ENCODE measurements at regions not wholly inside any gene's neighbourhood (a gene's known extent, or its start where the extent isn't known, plus 50 kb on each side); places are given as distances from the start of the nearest gene placed in this dataset.

GRCh38 chr7:12949060-12949931 is 261.9 kb downstream of the ARL4A start:
- no peak overlapping the region for H3K4me3 ChIP-seq
- no peak overlapping the region for H3K27ac ChIP-seq
- DNase-seq (no peak), ATAC-seq (no peak)
- 76 to 83% (median 78%) methylated on average over 4 of the region's 4 CpGs for WGBS, 3 donors
- no peaks in the 10 kb centered on the region for H3K4me1 ChIP-seq
- no peaks in the 10 kb centered on the region for H3K27me3 ChIP-seq (ENCODE audit: insufficient read depth in 3 of 3, low read length in 2 of 3)
- H3K36me3 ChIP-seq (ENCODE audit: insufficient read depth in 1 of 2, low read depth in 1 of 2) = no peaks in the 10 kb centered on the region
- H3K9me3 ChIP-seq = no peaks in the 10 kb centered on the region
- no peak for TF ChIP-seq CTCF (IDR thresholded peaks at IDR 0.05)
- intact Hi-C loops (cut with DNase I) = no loop called here

DNA sequence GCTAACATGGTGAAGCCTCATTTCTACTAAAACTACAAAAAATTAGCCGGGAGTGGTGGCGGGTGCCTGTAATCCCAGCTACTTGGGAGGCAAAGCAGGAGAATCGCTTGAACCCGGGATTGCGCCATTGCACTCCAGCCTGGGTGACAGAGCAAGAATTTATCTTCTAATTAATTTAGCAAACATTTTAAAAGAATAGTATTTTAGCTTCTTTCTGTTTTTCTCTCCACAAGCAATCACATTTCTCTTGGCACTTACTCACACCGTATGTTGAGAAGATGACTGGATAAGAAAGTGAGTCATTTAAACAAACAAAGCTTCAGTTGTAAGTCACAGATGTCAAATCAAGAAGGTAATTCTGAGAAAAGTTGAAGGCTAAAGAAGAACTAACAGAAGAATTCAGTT is 264.0 kb downstream of the ARL4A start:
- Histone ChIP-seq H3K9me3 (no peaks in the 10 kb centered on the region), H3K4me1 (no peaks in the 10 kb centered on the region), H3K27ac (no peak overlapping the region), H3K36me3 (ENCODE audit: insufficient read depth in 1 of 2, low read depth in 1 of 2) (no peaks in the 10 kb centered on the region), H3K27me3 (ENCODE audit: insufficient read depth in 3 of 3, low read length in 2 of 3) (no peaks in the 10 kb centered on the region), H3K4me3 (no peak overlapping the region)
- 90 to 92% (median 91%) methylated on average over 6 of the region's 6 CpGs for WGBS, 3 donors
- intact Hi-C loops (cut with DNase I) = no loop called here
- no peak for ATAC-seq
- no peak for DNase-seq
- TF ChIP-seq CTCF (IDR thresholded peaks at IDR 0.05) = no peak

GRCh38 chr7:12954380-12955033 is 267.1 kb downstream of the ARL4A start:
- Histone ChIP-seq H3K4me1 (no peaks in the 10 kb centered on the region), H3K27ac (no peak overlapping the region), H3K36me3 (ENCODE audit: insufficient read depth in 1 of 2, low read depth in 1 of 2) (no peaks in the 10 kb centered on the region), H3K4me3 (no peak overlapping the region), H3K9me3 (no peaks in the 10 kb centered on the region), H3K27me3 (ENCODE audit: insufficient read depth in 3 of 3, low read length in 2 of 3) (no peaks in the 10 kb centered on the region)
- no peak for ATAC-seq
- no peak for DNase-seq
- no peak for TF ChIP-seq CTCF (IDR thresholded peaks at IDR 0.05)
- intact Hi-C loops (cut with DNase I) = no loop called here

DNA sequence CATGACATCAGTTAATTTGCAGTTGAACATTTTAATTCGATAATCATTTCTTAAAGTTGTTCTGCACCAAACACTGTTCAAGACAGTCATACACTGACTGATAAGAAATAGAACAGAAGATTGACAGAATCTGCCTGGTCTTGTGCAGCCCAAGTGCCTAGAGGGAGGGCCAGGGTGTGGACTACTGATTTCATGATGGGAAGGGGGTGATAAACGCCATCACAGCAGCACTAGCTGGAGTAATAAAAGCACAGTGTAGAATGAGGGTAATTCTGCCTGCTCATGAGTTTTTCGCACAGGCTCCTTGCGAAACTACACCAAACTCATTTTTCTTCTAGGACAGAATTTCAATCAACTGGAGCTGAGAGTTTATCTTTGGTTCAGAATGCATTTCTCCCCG is 270.1 kb downstream of the ARL4A start:
- TF ChIP-seq CTCF (IDR thresholded peaks at IDR 0.05) = no peak
- no peak for DNase-seq
- intact Hi-C loops (cut with DNase I) = no loop called here
- 83 to 89% (median 86%) methylated on average over 5 of the region's 5 CpGs for WGBS, 3 donors
- H3K27ac ChIP-seq = no peak overlapping the region
- H3K4me3 ChIP-seq = no peak overlapping the region
- ATAC-seq = no peak
- no peaks in the 10 kb centered on the region for H3K4me1 ChIP-seq
- no peaks in the 10 kb centered on the region for H3K36me3 ChIP-seq (ENCODE audit: insufficient read depth in 1 of 2, low read depth in 1 of 2)
- no peaks in the 10 kb centered on the region for H3K27me3 ChIP-seq (ENCODE audit: insufficient read depth in 3 of 3, low read length in 2 of 3)
- no peaks in the 10 kb centered on the region for H3K9me3 ChIP-seq

All from psoas muscle (tissue), 7 donors.